Stimulated activated CD4-positive, alpha-beta T cell treated with anti-CD3 and anti-CD28 coated beads, Interleukin-2, amount 100 ng/mL, for 4 hours (primary cell): ENCODE measurements at regions not wholly inside any gene's neighbourhood (a gene's known extent, or its start where the extent isn't known, plus 50 kb on each side); places are given as distances from the start of the nearest gene placed in this dataset.
"Not testable (repeated sequence)": the region's sequence is repeated elsewhere in the genome, so short reads cannot be mapped to it uniquely, and the experiment has no call there.

Source experiments
- DNase-seq: peaks from one replicate; pipeline ENCODE4 v3.0.0-alpha.2; 2020; ENCODE audit warnings: low read depth

- DNase-seq: no peak
Measured at GRCh38 chr10:8312079-8312478, 257.6 kb downstream of the GATA3 start.

- DNase-seq: no peak
Measured at GRCh38 chr10:8312781-8313180, 258.3 kb downstream of the GATA3 start.

- DNase-seq: no peak
Measured at GRCh38 chr10:8314486-8314885, 260.0 kb downstream of the GATA3 start.

GRCh38 chr10:8315619-8316021 lies 261.1 kb downstream of the GATA3 start:
- DNase-seq: no peak

- no peak for DNase-seq
Measured at GRCh38 chr10:8316284-8316683, 261.8 kb downstream of the GATA3 start.

GRCh38 chr10:8318429-8318828 lies 263.9 kb downstream of the GATA3 start:
- DNase-seq: not testable (repeated sequence)

GRCh38 chr10:8318956-8319355 lies 264.5 kb downstream of the GATA3 start:
- no peak for DNase-seq

GRCh38 chr10:8319704-8320103 lies 265.2 kb downstream of the GATA3 start:
- no peak for DNase-seq

- no peak for DNase-seq
Measured at GRCh38 chr10:8321990-8322389, 267.5 kb downstream of the GATA3 start.

GRCh38 chr10:8323428-8324054 lies 269.1 kb downstream of the GATA3 start:
- DNase-seq: no peak

GRCh38 chr10:8325024-8325980 lies 270.8 kb downstream of the GATA3 start:
- no peak for DNase-seq

- no peak for DNase-seq
Measured at GRCh38 chr10:8326396-8327139, 272.1 kb downstream of the GATA3 start.

GRCh38 chr10:8327140-8327423 lies 272.6 kb downstream of the GATA3 start:
- no peak for DNase-seq

GRCh38 chr10:8331387-8331786 lies 276.9 kb downstream of the GATA3 start:
- DNase-seq: peak; percentile 13

GRCh38 chr10:8331896-8332729 lies 277.6 kb downstream of the GATA3 start:
- peak; percentile 75 for DNase-seq

- DNase-seq: no peak
Measured at GRCh38 chr10:8332730-8333111, 278.2 kb downstream of the GATA3 start.

- no peak for DNase-seq
Measured at GRCh38 chr10:8334631-8335030, 280.1 kb downstream of the GATA3 start.

GRCh38 chr10:8336629-8337331 lies 282.3 kb downstream of the GATA3 start:
- DNase-seq: no peak

- no peak for DNase-seq
Measured at GRCh38 chr10:8337332-8337651, 282.8 kb downstream of the GATA3 start.

- no peak for DNase-seq
Measured at GRCh38 chr10:8338177-8338766, 283.8 kb downstream of the GATA3 start.

GRCh38 chr10:8344756-8345155 lies 290.3 kb downstream of the GATA3 start:
- DNase-seq: no peak
